B cell (primary cell): ENCODE measurements at regions not wholly inside any gene's neighbourhood (a gene's known extent, or its start where the extent isn't known, plus 50 kb on each side); places are given as distances from the start of the nearest gene placed in this dataset.

Source experiments
- ATAC-seq: fragments of 200-7000 bp; cut with Tn5 transposase; one replicate; pipeline ENCODE4 v1.10.0; 2021; ENCODE audit warnings: low read depth, mild to moderate bottlenecking, moderate number of reproducible peaks, moderate library complexity
- CTCF ChIA-PET: fragments of 350-600 bp; sonication (Branson Sonifier 250); formaldehyde crosslinking; loops from one replicate; lab custom pipeline; 2021; ENCODE audit warnings: antibody characterized with exemption, inconsistent platforms; lab: Charles Lee
- POLR2A ChIA-PET: fragments of 350-600 bp; sonication (Branson Sonifier 250); formaldehyde crosslinking; loops from one replicate; lab custom pipeline; 2021; ENCODE audit warnings: antibody characterized with exemption; lab: Charles Lee
- DNase-seq: peaks from one replicate; pipeline ENCODE4 v3.0.0; 2013
- H2AFZ ChIP-seq: 2 replicates; pipeline ENCODE4 v1.6.1; 2012; ENCODE audit warnings: mild to moderate bottlenecking, low read depth, low read length; ENCODE audit not compliant: insufficient read depth, poor library complexity, severe bottlenecking
- H3K27ac ChIP-seq, 2 donors: 1 replicate in 1 of 2; 2 replicates in 1 of 2; pipeline ENCODE4 v1.5.1; 2012 to 2013; ENCODE audit warnings: low read length in 2 of 2, mild to moderate bottlenecking in 2 of 2, moderate library complexity in 1 of 2
- H3K27me3 ChIP-seq, 4 experiments: fragments of 200-600 bp in 1 of 4; sonication (generic) in 1 of 4; replicated peaks in 1 of 4; 1 replicate in 2 of 4; 2 replicates in 2 of 4; pipeline versions ENCODE4 v1.6.1 to v1.7.0; 2013 to 2016; ENCODE audit warnings: low read length in 3 of 4, mild to moderate bottlenecking in 2 of 4, mixed read lengths in 1 of 4, moderate library complexity in 1 of 4; ENCODE audit not compliant: insufficient read depth in 4 of 4, control insufficient read depth in 3 of 4; ENCODE audit errors: control extremely low read depth in 1 of 4
- H3K36me3 ChIP-seq, 2 experiments: replicated peaks in 1 of 2; 1 replicate in 1 of 2; 2 replicates in 1 of 2; pipeline versions ENCODE4 v1.6.1 to v1.7.1; 2013; ENCODE audit warnings: low read length in 1 of 2; ENCODE audit not compliant: insufficient read depth in 2 of 2, control insufficient read depth in 1 of 2; ENCODE audit errors: control extremely low read depth in 1 of 2, extremely low read depth in 1 of 2
- H3K4me1 ChIP-seq, 2 donors: fragments of 200-600 bp in 1 of 2; sonication (generic) in 1 of 2; 1 replicate in 1 of 2; 2 replicates in 1 of 2; pipeline versions ENCODE4 v1.5.1 to v1.6.1; 2013 to 2017; ENCODE audit warnings: low read length in 2 of 2; ENCODE audit not compliant: control insufficient read depth in 2 of 2, insufficient read depth in 2 of 2
- H3K4me2 ChIP-seq: replicated peaks from 2 replicates; pipeline ENCODE3; 2012; ENCODE audit warnings: mild to moderate bottlenecking, low read depth, low read length; ENCODE audit not compliant: poor library complexity, severe bottlenecking
- H3K4me3 ChIP-seq, 5 experiments: fragments of 200-600 bp in 1 of 5; sonication (generic) in 1 of 5; 1 replicate in 3 of 5; 2 replicates in 2 of 5; pipeline versions ENCODE4 v1.5.1 to v1.7.0; 2011 to 2016; ENCODE audit warnings: low read length in 4 of 5, mild to moderate bottlenecking in 4 of 5, low read depth in 2 of 5, control low read depth in 1 of 5, moderate library complexity in 1 of 5; ENCODE audit not compliant: insufficient read depth in 1 of 5; ENCODE audit errors: control extremely low read depth in 1 of 5, extremely low read depth in 1 of 5
- H3K79me2 ChIP-seq: fragments of 200-600 bp; sonication (generic); one replicate; pipeline ENCODE4 v1.6.0; 2016; ENCODE audit warnings: low read length; ENCODE audit not compliant: control insufficient read depth, insufficient read depth
- H3K9ac ChIP-seq: fragments of 200-600 bp; sonication (generic); 2 replicates; pipeline ENCODE4 v1.6.1; 2017; ENCODE audit warnings: mild to moderate bottlenecking, low read length, moderate library complexity
- H3K9me3 ChIP-seq, 3 donors: one replicate each; pipeline versions ENCODE4 v1.6.1 to v1.7.1; 2013; ENCODE audit warnings: low read length in 2 of 3; ENCODE audit not compliant: control insufficient read depth in 2 of 3, insufficient read depth in 1 of 3; ENCODE audit errors: control extremely low read depth in 1 of 3
- H4K20me1 ChIP-seq: 2 replicates; pipeline ENCODE4 v1.6.0; 2012; ENCODE audit warnings: mild to moderate bottlenecking, low read length; ENCODE audit not compliant: insufficient read depth, control insufficient read depth, poor library complexity, severe bottlenecking
- H3K27ac Mint-ChIP-seq: one replicate; pipeline ENCODE4 v1.8.0; 2021; ENCODE audit warnings: mixed read lengths
- H3K27me3 Mint-ChIP-seq: one replicate; pipeline ENCODE4 v1.8.0; 2021; ENCODE audit warnings: mixed read lengths
- H3K4me1 Mint-ChIP-seq: one replicate; pipeline ENCODE4 v1.8.0; 2021; ENCODE audit warnings: mixed read lengths
- H3K4me3 Mint-ChIP-seq: one replicate; pipeline ENCODE4 v1.8.0; 2021; ENCODE audit warnings: mixed read lengths
- H3K9me3 Mint-ChIP-seq: one replicate; pipeline ENCODE4 v1.8.0; 2022; ENCODE audit warnings: mixed read lengths; ENCODE audit not compliant: insufficient read depth
- CTCF ChIP-seq: fragments of 200-600 bp; IDR thresholded peaks from one replicate; pipeline ENCODE4 v1.8.0; 2022; ENCODE audit warnings: antibody characterized with exemption, mild to moderate bottlenecking
- EZH2 ChIP-seq: IDR thresholded peaks from 2 replicates; pipeline ENCODE4 v1.6.1; 2012; ENCODE audit warnings: borderline replicate concordance, low read depth, mild to moderate bottlenecking, moderate library complexity, low read length; ENCODE audit not compliant: insufficient read depth, poor library complexity, severe bottlenecking
- WGBS: methylation state at CpG from one replicate; pipeline ENCODE4 v1.1.5; 2013; ENCODE audit warnings: missing lambda C conversion rate; ENCODE audit not compliant: insufficient coverage; 5-methylcytosine and 5-hydroxymethylcytosine counted together
- intact Hi-C: fragments of 100-400 bp; cut with micrococcal nuclease; formaldehyde crosslinking; loops from one replicate; pipeline ENCODE4 v1.10.0; 2022

- Histone ChIP-seq H3K79me2 (no peaks in the 10 kb centered on the region), H4K20me1 (no peaks in the 10 kb centered on the region), H3K9me3 (no peaks in the 10 kb centered on the region), H3K27ac (no peak overlapping the region), H2AFZ (no peak overlapping the region), H3K36me3 (no peaks in the 10 kb centered on the region), H3K4me3 (no peak overlapping the region), H3K27me3 (no peaks in the 10 kb centered on the region), H3K4me2 (no peak overlapping the region), H3K4me1 (no peaks in the 10 kb centered on the region), H3K9ac (no peak overlapping the region)
- no peaks in the 10 kb centered on the region for H3K27me3 Mint-ChIP-seq
- WGBS, result no CpG with 5 or more reads among the region's 2 CpGs
- ChIA-PET POLR2A (no interaction called here), CTCF (no interaction called here)
- no peak overlapping the region for H3K27ac Mint-ChIP-seq
- TF ChIP-seq EZH2 (no peak), CTCF (no peak)
- H3K4me1 Mint-ChIP-seq, result no peaks in the 10 kb centered on the region
- no peak overlapping the region for H3K4me3 Mint-ChIP-seq
- no peak for ATAC-seq
- intact Hi-C loops, result no loop called here
- H3K9me3 Mint-ChIP-seq, result peaks cover 2% of the 10 kb centered on the region
- DNase-seq, result no peak
Measured at GRCh38 chr4:137602436-137602835, 70.1 kb upstream of the PCDH18 start.

- CTCF ChIA-PET, result no interaction called here
- H3K4me1 Mint-ChIP-seq, result no peaks in the 10 kb centered on the region
Measured at GRCh38 chr4:137601934-137602333, 69.6 kb upstream of the PCDH18 start.

More at GRCh38 chr4:137601934-137602333, 69.6 kb upstream of the PCDH18 start:
- H3K4me3 Mint-ChIP-seq, result no peak overlapping the region
- Histone ChIP-seq H3K4me1 (no peaks in the 10 kb centered on the region), H4K20me1 (no peaks in the 10 kb centered on the region), H3K4me2 (no peak overlapping the region), H3K27me3 (no peaks in the 10 kb centered on the region), H3K9ac (no peak overlapping the region), H3K27ac (no peak overlapping the region), H2AFZ (no peak overlapping the region), H3K36me3 (no peaks in the 10 kb centered on the region), H3K9me3 (no peaks in the 10 kb centered on the region), H3K4me3 (no peak overlapping the region), H3K79me2 (no peaks in the 10 kb centered on the region)
- ATAC-seq, result no peak
- intact Hi-C loops, result no loop called here
- H3K9me3 Mint-ChIP-seq, result peaks cover 2% of the 10 kb centered on the region
- POLR2A ChIA-PET, result no interaction called here
- no peak for DNase-seq
- H3K27ac Mint-ChIP-seq, result no peak overlapping the region
- no peaks in the 10 kb centered on the region for H3K27me3 Mint-ChIP-seq
- no CpG with 5 or more reads among the region's 1 CpG for WGBS
- TF ChIP-seq CTCF (no peak), EZH2 (no peak)
